ENCODE measurements at regions not wholly inside any gene's neighbourhood (a gene's known extent, or its start where the extent isn't known, plus 50 kb on each side); places are given as distances from the start of the nearest gene placed in this dataset.

- Mint-ChIP-seq H3K4me3 (ENCODE audit: unreplicated experiment) (no peak overlapping the region), H3K36me3 (ENCODE audit: insufficient read depth, unreplicated experiment) (no peaks in the 10 kb centered on the region), H3K27ac (ENCODE audit: low read depth, unreplicated experiment) (no peak overlapping the region), H3K9me3 (ENCODE audit: unreplicated experiment) (no peaks in the 10 kb centered on the region), H3K27me3 (ENCODE audit: insufficient read depth, unreplicated experiment) (no peaks in the 10 kb centered on the region), H3K4me1 (ENCODE audit: insufficient read depth, unreplicated experiment) (no peaks in the 10 kb centered on the region)
- intact Hi-C loops (cut with micrococcal nuclease): no loop called here
- DNase-seq (ENCODE audit: unreplicated experiment): no peak
- ChIA-PET POLR2A (interaction anchor here (0.9 kb wide), 1 partner anchor 365 kb away, joined by 3 read pairs; no protein-coding TSS in a partner anchor), CTCF (interaction anchor here (0.5 to 1.1 kb wide), 2 partner anchors 362 to 458 kb away, joined by 3 to 4 read pairs; no protein-coding TSS in a partner anchor)
- BruUV-seq (replicated peaks): no TSS peak
- TF ChIP-seq CTCF (IDR thresholded peaks at IDR 0.05; ENCODE audit: unreplicated experiment): no peak
Observed at GRCh38 chr4:81827577-81828202, 356.0 kb upstream of the RASGEF1B start.

- no peaks in the 10 kb centered on the region for H3K9me3 Mint-ChIP-seq (ENCODE audit: unreplicated experiment)
- H3K4me3 Mint-ChIP-seq (ENCODE audit: unreplicated experiment): no peak overlapping the region
- ChIA-PET POLR2A (no interaction called here), CTCF (interaction anchor here (0.5 to 0.6 kb wide), 2 partner anchors 374 to 459 kb away, joined by 3 to 6 read pairs; no protein-coding TSS in a partner anchor)
- no peaks in the 10 kb centered on the region for H3K36me3 Mint-ChIP-seq (ENCODE audit: insufficient read depth, unreplicated experiment)
- no TSS peak for BruUV-seq (replicated peaks)
- no peak for TF ChIP-seq CTCF (IDR thresholded peaks at IDR 0.05; ENCODE audit: unreplicated experiment)
- H3K27ac Mint-ChIP-seq (ENCODE audit: low read depth, unreplicated experiment): no peak overlapping the region
- intact Hi-C loops (cut with micrococcal nuclease): no loop called here
- H3K27me3 Mint-ChIP-seq (ENCODE audit: insufficient read depth, unreplicated experiment): no peaks in the 10 kb centered on the region
- DNase-seq (ENCODE audit: unreplicated experiment): no peak
- H3K4me1 Mint-ChIP-seq (ENCODE audit: insufficient read depth, unreplicated experiment): no peaks in the 10 kb centered on the region
Observed at GRCh38 chr4:81826817-81827424, 355.2 kb upstream of the RASGEF1B start.

- no peak for TF ChIP-seq CTCF (IDR thresholded peaks at IDR 0.05; ENCODE audit: unreplicated experiment)
- Mint-ChIP-seq H3K36me3 (ENCODE audit: insufficient read depth, unreplicated experiment) (no peaks in the 10 kb centered on the region), H3K4me3 (ENCODE audit: unreplicated experiment) (no peak overlapping the region), H3K27me3 (ENCODE audit: insufficient read depth, unreplicated experiment) (no peaks in the 10 kb centered on the region), H3K9me3 (ENCODE audit: unreplicated experiment) (no peaks in the 10 kb centered on the region), H3K27ac (ENCODE audit: low read depth, unreplicated experiment) (no peak overlapping the region), H3K4me1 (ENCODE audit: insufficient read depth, unreplicated experiment) (no peaks in the 10 kb centered on the region)
- no peak for DNase-seq (ENCODE audit: unreplicated experiment)
- ChIA-PET CTCF (no interaction called here), POLR2A (no interaction called here)
- no TSS peak for BruUV-seq (replicated peaks)
- intact Hi-C loops (cut with micrococcal nuclease): no loop called here
Observed at GRCh38 chr4:81826335-81826734, 354.6 kb upstream of the RASGEF1B start.

GRCh38 chr4:81818385-81818920 is 346.7 kb upstream of the RASGEF1B start:
- intact Hi-C loops (cut with micrococcal nuclease): no loop called here

More at GRCh38 chr4:81818385-81818920, 346.7 kb upstream of the RASGEF1B start:
- DNase-seq (ENCODE audit: unreplicated experiment): no peak
- Mint-ChIP-seq H3K36me3 (ENCODE audit: insufficient read depth, unreplicated experiment) (no peaks in the 10 kb centered on the region), H3K27ac (ENCODE audit: low read depth, unreplicated experiment) (no peak overlapping the region), H3K27me3 (ENCODE audit: insufficient read depth, unreplicated experiment) (no peaks in the 10 kb centered on the region), H3K4me3 (ENCODE audit: unreplicated experiment) (no peak overlapping the region), H3K9me3 (ENCODE audit: unreplicated experiment) (peaks cover 14% of the 10 kb centered on the region), H3K4me1 (ENCODE audit: insufficient read depth, unreplicated experiment) (no peaks in the 10 kb centered on the region)
- CTCF ChIA-PET: interaction anchor here (0.7 kb wide), 1 partner anchor 50 kb away, joined by 4 read pairs; no protein-coding TSS in a partner anchor
- POLR2A ChIA-PET: no interaction called here
- no peak for TF ChIP-seq CTCF (IDR thresholded peaks at IDR 0.05; ENCODE audit: unreplicated experiment)
- BruUV-seq (replicated peaks): no TSS peak
